Head of caudate nucleus (tissue), 42 donors: ENCODE measurements at regions not wholly inside any gene's neighbourhood (a gene's known extent, or its start where the extent isn't known, plus 50 kb on each side); places are given as distances from the start of the nearest gene placed in this dataset.
A peak's percentile ranks its signal among the peaks of the same experiment; 100 is the strongest.

ENCODE experiments used
- DNase-seq, 42 donors: peaks; one replicate each; pipeline versions ENCODE4 v3.0.0 to v3.0.0-alpha.2; 2020 to 2021; ENCODE audit warnings: mixed read lengths in 7 of 42
- intact Hi-C: fragments of 100-400 bp; cut with DNase I; formaldehyde crosslinking; loops from one replicate; pipeline ENCODE4 v1.15.0; 2022

- intact Hi-C loops = no loop called here
- DNase-seq = no peak
Observed at GRCh38 chr15:35827141-35827540, 281.2 kb upstream of the DPH6 start.

- DNase-seq = no peak
- intact Hi-C loops = no loop called here
Observed at GRCh38 chr15:35827911-35828310, 281.9 kb upstream of the DPH6 start.

GRCh38 chr15:35833581-35833980 lies 287.6 kb upstream of the DPH6 start:
- intact Hi-C loops = no loop called here
- no peak for DNase-seq

GRCh38 chr15:35834216-35834830 lies 288.4 kb upstream of the DPH6 start:
- intact Hi-C loops = no loop called here
- DNase-seq = no peak

- no peak for DNase-seq
- intact Hi-C loops = no loop called here
Observed at GRCh38 chr15:35834866-35835265, 288.9 kb upstream of the DPH6 start.

- intact Hi-C loops = no loop called here
Observed at GRCh38 chr15:35838424-35839111, 292.6 kb upstream of the DPH6 start.

GRCh38 chr15:35842631-35843030 lies 296.7 kb upstream of the DPH6 start:
- DNase-seq = no peak
- intact Hi-C loops = no loop called here

More at GRCh38 chr15:35838424-35839111, 292.6 kb upstream of the DPH6 start:
- no peak for DNase-seq

GRCh38 chr15:35843498-35843897 lies 297.5 kb upstream of the DPH6 start:
- no peak for DNase-seq
- intact Hi-C loops = no loop called here

GRCh38 chr15:35850284-35850683 lies 304.3 kb upstream of the DPH6 start:
- intact Hi-C loops = no loop called here
- peak in 7 of 42 donors; percentile 21 to 69 (median 31) for DNase-seq

GRCh38 chr15:35851491-35851890 lies 305.5 kb upstream of the DPH6 start:
- DNase-seq = no peak
- intact Hi-C loops = no loop called here

GRCh38 chr15:35852818-35853624 lies 307.1 kb upstream of the DPH6 start:
- DNase-seq = no peak
- intact Hi-C loops = no loop called here

GRCh38 chr15:35854316-35854715 lies 308.4 kb upstream of the DPH6 start:
- peak in 32 of 42 donors; percentile 13 to 59 (median 32) for DNase-seq

GRCh38 chr15:35857567-35858226 lies 311.7 kb upstream of the DPH6 start:
- peak in 25 of 42 donors; percentile 7 to 58 (median 37) for DNase-seq
- intact Hi-C loops = no loop called here

More at GRCh38 chr15:35854316-35854715, 308.4 kb upstream of the DPH6 start:
- intact Hi-C loops = no loop called here

GRCh38 chr15:35858707-35859106 lies 312.7 kb upstream of the DPH6 start:
- intact Hi-C loops = no loop called here
- DNase-seq = peak in 3 of 42 donors; percentile 13 to 45 (median 28)

GRCh38 chr15:35863655-35864054 lies 317.7 kb upstream of the DPH6 start:
- no peak for DNase-seq
- intact Hi-C loops = no loop called here

- DNase-seq = no peak
- intact Hi-C loops = no loop called here
Observed at GRCh38 chr15:35867356-35867755, 321.4 kb upstream of the DPH6 start.

GRCh38 chr15:35871282-35871681 lies 325.3 kb upstream of the DPH6 start:
- intact Hi-C loops = no loop called here
- no peak for DNase-seq

- DNase-seq = no peak
- intact Hi-C loops = no loop called here
Observed at GRCh38 chr15:35871812-35872211, 325.8 kb upstream of the DPH6 start.

- no peak for DNase-seq
- intact Hi-C loops = no loop called here
Observed at GRCh38 chr15:35872577-35872976, 326.6 kb upstream of the DPH6 start.
